Omental fat pad (tissue), 3 donors: ENCODE measurements at regions not wholly inside any gene's neighbourhood (a gene's known extent, or its start where the extent isn't known, plus 50 kb on each side); places are given as distances from the start of the nearest gene placed in this dataset.
"Not testable (repeated sequence)": the region's sequence is repeated elsewhere in the genome, so short reads cannot be mapped to it uniquely, and the experiment has no call there.

Experiments used
- ATAC-seq: fragments of 150-250 bp; one replicate; pipeline ENCODE4 v1.9.1; 2016; ENCODE audit warnings: mild to moderate bottlenecking, moderate library complexity; ENCODE audit not compliant: low FRiP score
- DNase-seq: peaks from one replicate; pipeline ENCODE4 v3.0.0-alpha.2; 2019; ENCODE audit warnings: low spot score
- TF ChIP-seq, protein P1 (sequence below), 3 donors: fragments of 450-650 bp; IDR thresholded peaks; one replicate each; pipeline ENCODE4 v1.5.1; 2016 to 2017; ENCODE audit warnings: antibody characterized with exemption in 3 of 3, mild to moderate bottlenecking in 3 of 3, moderate library complexity in 2 of 3

DNA sequence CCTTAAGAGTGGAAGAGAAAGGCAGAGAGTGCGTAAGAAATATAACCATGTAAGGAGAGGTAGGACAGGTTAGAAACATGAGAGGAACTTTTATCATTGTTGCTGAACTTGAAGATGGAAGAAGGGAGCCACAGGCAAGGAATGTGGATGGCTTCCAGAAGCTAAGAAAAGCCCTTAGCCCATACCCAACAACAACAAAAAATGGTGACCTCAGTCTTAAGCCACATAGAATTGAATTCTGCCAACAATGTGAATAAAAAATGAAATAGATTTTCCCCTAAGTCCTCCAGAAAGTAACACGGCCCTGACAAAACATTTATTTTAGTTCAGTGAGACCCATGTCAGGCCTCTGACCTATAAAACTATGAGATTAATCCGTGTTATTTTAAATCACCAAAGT, 767.3 kb downstream of the FAM181B start:
- TF ChIP-seq, protein P1, sequence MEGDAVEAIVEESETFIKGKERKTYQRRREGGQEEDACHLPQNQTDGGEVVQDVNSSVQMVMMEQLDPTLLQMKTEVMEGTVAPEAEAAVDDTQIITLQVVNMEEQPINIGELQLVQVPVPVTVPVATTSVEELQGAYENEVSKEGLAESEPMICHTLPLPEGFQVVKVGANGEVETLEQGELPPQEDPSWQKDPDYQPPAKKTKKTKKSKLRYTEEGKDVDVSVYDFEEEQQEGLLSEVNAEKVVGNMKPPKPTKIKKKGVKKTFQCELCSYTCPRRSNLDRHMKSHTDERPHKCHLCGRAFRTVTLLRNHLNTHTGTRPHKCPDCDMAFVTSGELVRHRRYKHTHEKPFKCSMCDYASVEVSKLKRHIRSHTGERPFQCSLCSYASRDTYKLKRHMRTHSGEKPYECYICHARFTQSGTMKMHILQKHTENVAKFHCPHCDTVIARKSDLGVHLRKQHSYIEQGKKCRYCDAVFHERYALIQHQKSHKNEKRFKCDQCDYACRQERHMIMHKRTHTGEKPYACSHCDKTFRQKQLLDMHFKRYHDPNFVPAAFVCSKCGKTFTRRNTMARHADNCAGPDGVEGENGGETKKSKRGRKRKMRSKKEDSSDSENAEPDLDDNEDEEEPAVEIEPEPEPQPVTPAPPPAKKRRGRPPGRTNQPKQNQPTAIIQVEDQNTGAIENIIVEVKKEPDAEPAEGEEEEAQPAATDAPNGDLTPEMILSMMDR (IDR thresholded peaks at IDR 0.05): no peak
- no peak for DNase-seq
- ATAC-seq: no peak

DNA sequence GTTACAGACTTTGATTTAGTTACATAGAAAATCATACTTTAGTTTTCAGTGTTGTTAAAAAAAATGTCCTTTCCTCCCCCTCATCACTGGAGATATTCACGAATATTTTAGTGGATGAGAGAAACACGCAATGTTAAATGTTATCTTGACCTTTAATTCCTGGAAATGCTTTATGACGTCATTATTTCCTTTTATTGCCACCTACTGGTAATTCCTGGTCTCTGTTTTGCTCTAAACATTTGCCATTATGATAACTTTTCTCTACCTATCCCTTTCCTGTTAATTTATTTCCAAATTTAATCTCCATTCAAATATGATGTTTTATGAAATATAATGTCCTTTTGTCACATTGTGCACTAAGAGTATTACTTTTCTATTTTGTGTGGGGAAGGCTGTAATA, 770.6 kb downstream of the FAM181B start:
- DNase-seq: no peak
- TF ChIP-seq, protein P1 (IDR thresholded peaks at IDR 0.05): no peak
- no peak for ATAC-seq

DNA sequence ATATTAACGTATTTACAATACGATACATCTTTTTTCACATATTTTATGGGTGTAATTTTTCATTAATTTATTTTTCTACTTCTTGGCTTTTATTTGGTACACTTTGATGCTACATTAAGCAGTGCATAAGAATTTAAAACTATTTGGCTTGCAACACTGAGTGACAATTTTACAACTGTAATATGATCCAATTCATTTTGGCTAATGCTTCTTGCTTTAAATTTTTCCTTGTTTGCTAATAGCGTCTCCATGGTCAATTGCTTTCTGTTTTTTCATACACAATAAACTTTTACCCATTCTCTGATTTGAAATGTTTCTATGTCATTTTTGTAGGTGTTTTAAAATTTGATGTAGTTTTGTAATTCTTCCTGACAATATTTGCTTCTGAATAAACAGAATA, 773.2 kb downstream of the FAM181B start:
- TF ChIP-seq, protein P1 (IDR thresholded peaks at IDR 0.05): no peak
- ATAC-seq: no peak
- DNase-seq: no peak

DNA sequence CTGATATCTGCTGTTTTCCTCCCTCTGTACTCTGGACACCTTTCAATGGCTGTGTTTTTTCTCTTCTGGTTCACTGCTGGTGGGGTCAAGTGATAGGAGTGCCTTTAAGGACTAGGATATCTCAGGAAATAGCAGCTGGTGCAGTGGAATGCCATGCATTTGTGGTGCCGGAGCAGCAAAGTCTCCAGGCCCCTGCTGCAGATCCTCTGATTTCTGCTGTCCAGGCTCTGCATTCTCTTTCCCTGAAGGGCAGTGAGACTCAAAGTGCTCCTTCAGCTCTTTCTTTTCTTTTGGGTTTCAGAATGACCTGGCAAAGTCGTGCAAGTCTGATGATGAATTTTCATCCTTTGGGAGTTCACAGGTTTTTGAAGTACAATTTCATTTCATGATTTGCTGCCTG, 774.3 kb downstream of the FAM181B start:
- TF ChIP-seq, protein P1 (IDR thresholded peaks at IDR 0.05): no peak
- ATAC-seq (no peak), DNase-seq (no peak)

DNA sequence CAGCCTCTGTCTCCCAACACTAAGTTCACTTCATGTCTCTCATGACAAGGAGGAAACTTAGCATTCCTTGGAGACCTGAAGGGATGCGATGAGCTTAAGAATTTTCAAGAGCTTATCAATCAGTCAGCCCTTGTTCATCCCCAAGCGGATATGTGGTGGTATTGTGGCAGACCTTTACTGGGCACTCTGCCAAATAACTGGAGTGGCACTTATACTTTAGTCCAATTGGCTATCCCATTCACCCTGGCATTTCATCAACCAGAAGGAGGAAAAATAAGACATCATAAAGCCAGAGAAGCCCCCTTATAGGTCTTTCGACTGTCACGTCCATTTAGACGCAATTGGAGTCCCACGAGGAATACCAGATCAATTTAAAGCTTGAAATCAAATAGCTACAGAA, 779.4 kb downstream of the FAM181B start:
- DNase-seq, ATAC-seq: not testable (repeated sequence)

DNA sequence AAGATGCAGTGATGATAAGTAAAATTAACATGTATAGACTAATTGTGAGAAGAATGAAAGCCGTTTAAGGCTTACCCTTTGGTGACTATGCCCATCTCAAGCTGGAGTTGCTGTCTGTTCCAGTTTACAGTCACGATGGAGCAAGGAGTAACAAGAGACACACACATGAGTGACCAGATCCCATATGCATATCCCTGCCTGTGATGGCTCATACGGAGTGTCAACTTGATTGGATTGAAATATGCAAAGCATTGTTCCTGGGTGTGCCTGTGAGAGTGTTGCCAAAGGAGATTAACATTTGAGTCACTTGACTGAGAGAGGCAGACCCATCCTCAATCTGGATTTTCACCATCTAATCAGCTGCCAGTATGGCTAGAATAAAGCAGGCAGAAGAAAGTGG, 786.8 kb downstream of the FAM181B start:
- TF ChIP-seq, protein P1 (IDR thresholded peaks at IDR 0.05): no peak
- ATAC-seq (no peak), DNase-seq (no peak)

DNA sequence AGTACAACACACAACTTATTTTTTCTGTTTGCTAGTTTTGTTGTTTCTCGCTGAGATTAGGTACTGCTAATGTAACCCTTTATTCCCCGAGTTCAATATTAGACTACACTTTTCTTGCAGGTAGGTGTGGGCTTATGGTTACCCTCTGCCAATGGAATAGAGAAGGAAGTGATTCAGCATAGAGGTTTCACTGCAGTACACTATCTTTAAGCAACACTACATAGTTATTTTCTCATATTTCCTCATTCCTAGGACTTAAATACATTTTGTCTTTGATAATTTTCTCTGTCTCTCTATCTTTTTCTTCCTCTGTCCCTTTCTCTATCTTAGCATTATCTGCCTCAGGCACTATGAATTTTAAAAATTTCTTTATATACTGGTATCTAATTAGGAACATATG, 791.0 kb downstream of the FAM181B start:
- TF ChIP-seq, protein P1 (IDR thresholded peaks at IDR 0.05): no peak
- no peak for ATAC-seq
- DNase-seq: no peak

DNA sequence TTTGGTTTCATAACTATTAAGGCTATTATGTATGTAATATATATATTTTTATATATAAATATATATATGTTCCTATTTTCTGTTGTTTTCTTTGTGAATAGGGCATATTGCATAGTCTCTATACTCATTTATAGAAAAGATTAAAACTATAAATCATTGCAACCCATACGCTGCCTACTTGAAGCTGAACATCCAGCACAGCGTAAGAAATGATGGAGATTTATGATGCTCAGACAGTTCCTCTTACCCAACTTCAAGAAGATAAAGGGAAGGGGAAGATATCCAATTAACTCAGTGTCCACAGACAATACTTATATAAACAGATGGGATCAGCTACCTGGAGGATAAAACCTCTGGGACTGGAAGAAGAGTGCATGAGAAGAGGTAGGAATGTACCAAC, 791.7 kb downstream of the FAM181B start:
- TF ChIP-seq, protein P1 (IDR thresholded peaks at IDR 0.05): no peak
- ATAC-seq: no peak
- DNase-seq: no peak
